HCEC 1CT (cell line): ENCODE measurements at regions not wholly inside any gene's neighbourhood (a gene's known extent, or its start where the extent isn't known, plus 50 kb on each side); places are given as distances from the start of the nearest gene placed in this dataset.

Experiments used
- DNase-seq: peaks from one replicate; pipeline ENCODE4 v3.0.0-alpha.2; 2017

DNA sequence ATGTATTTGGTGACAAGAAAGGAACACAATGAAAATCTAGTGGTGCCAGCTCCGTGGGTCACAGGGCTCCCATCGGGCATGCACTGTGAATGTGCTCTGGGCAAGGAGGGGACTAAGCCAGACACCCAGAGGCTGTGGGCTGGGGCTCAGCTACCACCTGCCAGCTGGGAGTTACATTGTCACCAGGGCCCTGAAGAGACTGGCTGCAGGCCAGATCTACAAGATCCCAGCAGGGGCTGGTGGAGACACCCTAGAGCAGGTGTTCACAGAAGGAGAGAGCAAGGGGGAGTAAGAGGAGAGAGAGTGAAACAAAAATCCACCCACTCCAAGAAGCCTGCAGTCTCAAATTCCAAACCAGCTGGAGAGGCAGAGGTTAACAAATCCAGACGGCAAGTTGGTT lies 116.6 kb upstream of the ADCY1 start:
- no peak for DNase-seq

- DNase-seq: no peak
Measured at GRCh38 chr7:45459476-45459875, 114.7 kb upstream of the ADCY1 start.

- DNase-seq: no peak
Measured at GRCh38 chr7:45460379-45460778, 113.8 kb upstream of the ADCY1 start.

DNA sequence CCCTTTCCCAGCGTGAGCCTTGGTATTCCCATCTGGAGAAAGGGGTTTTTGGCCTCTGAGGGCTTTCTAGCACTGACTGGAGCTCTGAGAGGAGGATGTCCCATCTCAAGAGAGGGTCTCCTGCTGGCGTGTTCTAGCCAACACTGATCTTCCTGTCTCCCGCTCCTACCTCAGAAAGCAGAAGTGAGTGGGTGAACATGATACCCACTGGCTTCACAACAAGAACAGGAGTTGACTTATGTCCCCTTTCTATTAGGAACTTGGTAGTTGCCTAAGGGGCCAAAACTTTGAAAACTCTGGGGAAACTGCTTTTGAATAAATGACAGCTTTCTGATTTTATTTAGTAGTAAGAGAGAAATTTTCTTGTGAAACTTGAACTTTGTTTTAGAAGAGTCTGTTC lies 113.1 kb upstream of the ADCY1 start:
- no peak for DNase-seq

DNA sequence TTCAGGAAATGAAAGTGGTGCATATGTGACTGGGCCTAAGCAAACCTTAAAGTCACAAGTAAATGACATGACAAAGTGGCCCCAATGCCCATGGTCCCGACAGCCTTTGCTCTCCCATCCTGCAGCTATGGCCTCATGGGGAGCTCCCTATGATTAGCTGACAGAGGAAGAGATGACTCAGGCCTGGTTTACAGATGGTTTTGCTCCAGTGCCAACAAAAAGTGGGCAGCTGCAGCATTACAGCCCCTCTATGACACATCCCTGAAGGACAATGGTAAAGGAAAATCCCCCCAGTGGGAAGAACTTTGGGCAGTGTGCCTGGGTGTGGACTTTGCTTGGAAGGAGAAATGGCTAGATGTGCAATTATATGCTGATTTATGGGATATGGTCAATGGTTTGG lies 105.1 kb upstream of the ADCY1 start:
- DNase-seq: peak; percentile 31

GRCh38 chr7:45470031-45470430 lies 104.1 kb upstream of the ADCY1 start:
- no peak for DNase-seq

GRCh38 chr7:45479781-45480180 lies 94.4 kb upstream of the ADCY1 start:
- peak; percentile 2 for DNase-seq

GRCh38 chr7:45482451-45482850 lies 91.7 kb upstream of the ADCY1 start:
- no peak for DNase-seq

DNA sequence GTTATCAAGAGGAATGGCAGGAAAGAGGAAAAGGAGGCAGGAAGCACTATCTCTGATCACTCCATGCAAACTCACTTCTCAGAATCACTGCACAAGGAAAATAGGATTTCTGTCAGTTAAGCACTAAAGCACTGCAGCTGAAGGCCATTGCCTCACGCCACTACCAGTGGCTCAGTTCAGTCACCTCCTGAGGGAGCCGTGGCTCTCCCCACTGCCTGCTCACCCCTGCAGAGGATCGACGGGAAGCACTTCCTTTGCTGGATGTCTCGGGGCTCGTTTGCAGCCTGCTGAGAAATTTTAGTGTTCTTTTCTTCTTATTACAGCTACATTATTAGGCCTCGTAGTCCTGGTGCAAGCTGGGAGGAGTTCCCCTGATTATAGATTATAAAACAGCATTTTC lies 90.1 kb upstream of the ADCY1 start:
- no peak for DNase-seq

DNA sequence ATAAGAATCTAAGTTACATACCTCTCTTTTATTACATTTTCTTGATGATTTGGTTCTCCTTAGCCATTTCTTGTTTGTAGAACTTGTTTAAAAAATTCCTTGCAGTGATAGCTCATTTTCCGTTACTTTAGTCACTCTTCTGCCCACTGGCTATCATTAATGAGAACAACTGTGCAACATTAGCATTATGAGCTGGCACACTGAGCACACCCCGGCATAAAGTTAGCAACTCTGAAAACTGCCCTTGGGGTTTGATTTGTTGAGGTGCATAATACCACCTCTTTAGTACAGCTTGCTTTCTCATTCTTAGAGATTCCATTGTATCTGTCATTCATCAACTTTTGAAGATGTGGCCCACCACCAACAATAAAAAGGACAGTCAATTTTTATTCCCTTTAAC lies 87.6 kb upstream of the ADCY1 start:
- no peak for DNase-seq

DNA sequence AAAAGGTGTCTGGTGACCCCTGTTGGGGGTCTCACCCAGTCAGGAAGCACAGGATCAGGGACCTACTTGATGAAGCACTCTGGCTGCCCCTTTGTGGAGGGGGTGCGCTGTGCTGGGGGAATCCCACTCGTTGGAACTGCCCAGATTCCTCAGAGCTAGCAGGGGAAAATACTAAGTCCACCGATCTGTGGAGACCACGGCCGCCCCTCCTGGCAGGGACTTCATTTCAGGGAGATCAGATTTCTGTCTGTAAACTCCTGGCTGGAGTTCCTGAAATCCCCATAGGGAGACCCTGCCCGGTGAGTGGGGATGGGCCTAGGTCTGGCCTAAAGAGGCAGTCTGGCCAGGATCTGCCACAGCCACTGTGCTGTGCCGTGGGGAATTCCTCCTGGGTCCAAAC lies 79.3 kb upstream of the ADCY1 start:
- no peak for DNase-seq

- no peak for DNase-seq
Measured at GRCh38 chr7:45495618-45496017, 78.5 kb upstream of the ADCY1 start.

GRCh38 chr7:45500257-45500656 lies 73.9 kb upstream of the ADCY1 start:
- no peak for DNase-seq

DNA sequence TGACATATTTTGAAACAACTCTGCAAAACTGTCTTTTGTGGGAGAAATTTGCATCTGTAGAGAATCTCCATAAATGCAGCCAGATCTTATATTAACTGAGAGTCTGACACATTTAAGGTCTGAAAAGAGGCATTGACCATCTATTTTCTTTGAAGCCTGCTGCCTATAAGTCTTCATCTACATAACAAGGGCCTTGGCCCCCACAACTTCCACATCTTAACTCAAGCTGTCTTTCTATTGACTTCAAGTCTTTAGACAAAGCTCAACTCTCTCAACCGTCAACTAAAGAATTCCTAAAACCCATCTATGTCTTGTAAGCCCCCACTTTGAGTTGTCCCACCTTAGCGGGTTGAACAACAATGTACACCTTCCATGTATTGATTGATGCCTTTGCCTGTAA lies 72.4 kb upstream of the ADCY1 start:
- DNase-seq: no peak

DNA sequence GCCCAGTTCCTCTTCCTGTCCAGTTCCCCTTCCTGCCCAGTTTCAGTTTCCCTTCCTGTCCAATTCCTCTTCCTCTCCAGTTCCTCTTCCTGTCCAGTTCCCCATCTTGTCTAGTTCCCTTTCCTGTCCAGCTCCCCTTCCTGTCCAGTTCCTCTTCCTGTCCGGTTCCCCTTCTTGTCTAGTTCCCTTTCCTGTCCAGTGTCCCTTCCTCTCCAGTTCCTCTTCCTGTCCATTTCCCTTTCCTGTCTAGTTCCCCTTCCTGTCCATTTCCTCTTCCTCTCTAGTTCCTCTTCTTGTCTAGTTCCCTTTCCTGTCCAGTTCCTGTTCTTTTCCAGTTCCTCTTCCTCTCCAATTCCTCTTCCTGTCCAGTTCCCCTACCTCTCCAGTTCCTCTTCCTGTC lies 68.1 kb upstream of the ADCY1 start:
- DNase-seq: no peak

DNA sequence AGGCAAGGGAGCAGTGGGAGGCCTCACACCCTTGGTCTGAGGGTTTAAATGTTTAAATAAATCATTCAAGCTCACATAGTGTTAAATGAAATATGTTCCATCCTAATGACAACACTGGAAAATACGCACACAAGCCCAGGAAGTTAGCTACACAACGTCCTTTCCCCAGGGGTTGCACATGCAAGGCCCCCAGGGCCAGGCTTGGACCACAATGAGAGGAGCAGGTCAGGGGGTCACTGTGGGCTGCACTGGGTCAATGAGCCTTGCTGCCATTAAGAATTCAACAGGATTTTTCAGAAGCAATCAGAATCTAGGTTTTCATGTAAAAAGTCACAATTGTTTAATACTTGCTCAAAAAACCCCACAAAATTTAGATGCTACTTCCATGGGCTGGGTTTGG lies 64.9 kb upstream of the ADCY1 start:
- DNase-seq: no peak

GRCh38 chr7:45511721-45512597 lies 62.2 kb upstream of the ADCY1 start:
- DNase-seq: no peak

DNA sequence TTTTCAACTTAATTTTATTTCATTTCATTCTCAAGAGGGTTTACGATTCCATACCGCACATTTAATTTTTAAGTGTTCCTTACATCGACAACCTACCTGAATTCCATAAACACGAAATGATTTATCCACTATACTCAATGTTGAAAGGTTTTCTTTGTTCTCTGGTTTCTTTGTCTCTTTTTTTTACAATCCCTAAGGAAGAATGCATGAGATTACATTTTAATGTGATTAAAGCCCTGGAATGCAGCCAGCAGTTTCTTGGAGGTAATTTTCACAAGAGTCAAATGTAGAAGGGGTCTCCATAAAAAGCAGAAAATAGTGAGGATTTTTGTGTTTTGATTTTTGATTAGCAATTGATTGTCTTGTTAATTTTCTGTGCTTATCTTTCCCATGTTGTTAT lies 59.2 kb upstream of the ADCY1 start:
- DNase-seq: no peak

DNA sequence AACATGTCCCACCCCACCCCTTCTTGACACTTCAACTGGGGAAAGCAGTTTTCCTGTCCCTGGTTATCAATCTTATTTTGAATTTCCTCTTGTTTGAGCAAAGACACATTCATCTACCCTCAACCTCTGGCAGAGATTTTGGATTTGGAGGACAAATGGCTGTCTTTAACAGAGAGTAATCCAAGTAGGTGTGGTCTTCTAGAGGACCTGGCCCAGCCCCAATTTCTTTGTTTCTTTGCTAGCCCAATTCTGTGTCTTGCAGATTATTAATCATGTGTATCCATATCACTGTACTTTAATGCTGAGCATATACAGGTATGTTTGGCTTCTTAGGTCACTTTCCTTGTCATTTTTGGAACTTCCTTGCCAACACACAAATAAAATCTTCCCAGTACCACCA lies 58.8 kb upstream of the ADCY1 start:
- DNase-seq: no peak
